K562 (cell line): ENCODE measurements at regions not wholly inside any gene's neighbourhood (a gene's known extent, or its start where the extent isn't known, plus 50 kb on each side); places are given as distances from the start of the nearest gene placed in this dataset.
A peak's percentile ranks its signal among the peaks of the same experiment; 100 is the strongest.

Experiments
- BMI1 ChIP-seq: fragments of 150-350 bp; IDR thresholded peaks from 2 replicates; pipeline ENCODE4 v1.6.1; 2014; ENCODE audit warnings: low read length
- BRD9 ChIP-seq: fragments of 450-650 bp; IDR thresholded peaks from 2 replicates; pipeline ENCODE4 v1.6.1; 2018; ENCODE audit warnings: low read depth; ENCODE audit not compliant: partially characterized antibody
- CEBPG ChIP-seq, 3 experiments: fragments of 200-800 bp in 1 of 3; sonication (Bioruptor generic) in 1 of 3; sonication (generic) in 1 of 3; formaldehyde crosslinking in 1 of 3; IDR thresholded peaks in 2 of 3; conservative IDR thresholded peaks in 1 of 3; 2 replicates each; pipeline versions ENCODE4 v1.6.1 to v1.8.0; 2016 to 2022; ENCODE audit warnings: missing compliant biosample characterization in 2 of 3, missing genetic modification characterization in 2 of 3, mild to moderate bottlenecking in 1 of 3, missing genetic modification reagents in 1 of 3
- CTBP1 ChIP-seq: fragments of 450-650 bp; IDR thresholded peaks from 2 replicates; pipeline ENCODE4 v1.6.1; 2016; ENCODE audit warnings: borderline replicate concordance
- DPF2 ChIP-seq: fragments of 450-650 bp; IDR thresholded peaks from 2 replicates; pipeline ENCODE4 v1.6.1; 2016
- FOSL1 ChIP-seq: fragments of 200-800 bp; sonication (Bioruptor generic); conservative IDR thresholded peaks from 2 replicates; pipeline ENCODE4 v1.6.1; 2016; ENCODE audit warnings: missing genetic modification characterization, missing compliant biosample characterization
- KLF6 ChIP-seq: fragments of 250-450 bp; sonication (Bioruptor Pico); IDR thresholded peaks from 2 replicates; pipeline ENCODE4 v1.4.0; 2020; ENCODE audit warnings: mild to moderate bottlenecking, moderate library complexity, borderline replicate concordance
- MTF1 ChIP-seq: fragments of 250-450 bp; sonication (Bioruptor Pico); IDR thresholded peaks from 2 replicates; pipeline ENCODE4 v1.9.0; 2021; ENCODE audit warnings: moderate library complexity, mild to moderate bottlenecking, inconsistent platforms, borderline replicate concordance
- NBN ChIP-seq: fragments of 450-650 bp; IDR thresholded peaks from 2 replicates; pipeline ENCODE4 v1.6.1; 2016; ENCODE audit warnings: low read depth, mild to moderate bottlenecking
- PHTF2 ChIP-seq: fragments of 250-450 bp; sonication (Bioruptor Pico); IDR thresholded peaks from 2 replicates; pipeline ENCODE4 v1.5.0; 2021; ENCODE audit warnings: mild to moderate bottlenecking
- PREB ChIP-seq: sonication (generic); formaldehyde crosslinking; IDR thresholded peaks from 2 replicates; pipeline ENCODE4 v1.8.1; 2023; ENCODE audit warnings: mild to moderate bottlenecking, missing genetic modification reagents
- SAFB2 ChIP-seq: fragments of 200-400 bp; formaldehyde crosslinking; IDR thresholded peaks from 2 replicates; pipeline ENCODE4 v1.6.1; 2018; ENCODE audit warnings: borderline replicate concordance, low read length, low read depth, moderate library complexity; ENCODE audit not compliant: severe bottlenecking
- ZBTB9 ChIP-seq: fragments of 450-650 bp; formaldehyde crosslinking; IDR thresholded peaks from 2 replicates; pipeline ENCODE4 v1.4.0; 2020; ENCODE audit warnings: mild to moderate bottlenecking, moderate library complexity
- ZNF431 ChIP-seq: sonication (generic); formaldehyde crosslinking; IDR thresholded peaks from 2 replicates; pipeline ENCODE4 v1.8.0; 2022; ENCODE audit warnings: mild to moderate bottlenecking, missing genetic modification reagents
- ZNF436 ChIP-seq: fragments of 250-450, 450-650 bp; sonication (Bioruptor Pico); formaldehyde crosslinking; IDR thresholded peaks from 2 replicates; pipeline ENCODE4 v1.7.0; 2020; ENCODE audit warnings: mild to moderate bottlenecking
- TF ChIP-seq, protein P1 (sequence below): fragments of 450-650 bp; formaldehyde crosslinking; conservative IDR thresholded peaks from 2 replicates; pipeline ENCODE4 v1.4.0; 2022; ENCODE audit warnings: mild to moderate bottlenecking, missing genetic modification characterization
- TF ChIP-seq, protein P2 (sequence below): fragments of 250-450 bp; sonication (Bioruptor Pico); IDR thresholded peaks from 2 replicates; pipeline ENCODE4 v1.9.0; 2021; ENCODE audit warnings: mild to moderate bottlenecking
- TF ChIP-seq, protein P3 (sequence below): fragments of 450-650 bp; conservative IDR thresholded peaks from 2 replicates; pipeline ENCODE4 v1.6.1; 2016; ENCODE audit warnings: missing genetic modification characterization, low read depth, mild to moderate bottlenecking, control low read depth, missing compliant biosample characterization

- TF ChIP-seq, protein P1, sequence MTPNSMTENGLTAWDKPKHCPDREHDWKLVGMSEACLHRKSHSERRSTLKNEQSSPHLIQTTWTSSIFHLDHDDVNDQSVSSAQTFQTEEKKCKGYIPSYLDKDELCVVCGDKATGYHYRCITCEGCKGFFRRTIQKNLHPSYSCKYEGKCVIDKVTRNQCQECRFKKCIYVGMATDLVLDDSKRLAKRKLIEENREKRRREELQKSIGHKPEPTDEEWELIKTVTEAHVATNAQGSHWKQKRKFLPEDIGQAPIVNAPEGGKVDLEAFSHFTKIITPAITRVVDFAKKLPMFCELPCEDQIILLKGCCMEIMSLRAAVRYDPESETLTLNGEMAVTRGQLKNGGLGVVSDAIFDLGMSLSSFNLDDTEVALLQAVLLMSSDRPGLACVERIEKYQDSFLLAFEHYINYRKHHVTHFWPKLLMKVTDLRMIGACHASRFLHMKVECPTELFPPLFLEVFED (CRISPR knock-in tag), result 0 out of 2 replicates have a peak, but pooled peaks have one; percentile 20
- TF ChIP-seq NBN, result peak; percentile 98
- TF ChIP-seq CEBPG (CRISPR knock-in tag; IDR thresholded peaks at IDR 0.05), result no peak
- no peak for TF ChIP-seq CEBPG (tag; conservative IDR thresholded peaks at IDR 0.05 in 1 of 2, IDR thresholded peaks at IDR 0.05 in 1 of 2)
- peak; percentile 82 for TF ChIP-seq BRD9
- TF ChIP-seq MTF1 (CRISPR knock-in tag), result no peak
- peak; percentile 88 for TF ChIP-seq FOSL1
- TF ChIP-seq, protein P2, sequence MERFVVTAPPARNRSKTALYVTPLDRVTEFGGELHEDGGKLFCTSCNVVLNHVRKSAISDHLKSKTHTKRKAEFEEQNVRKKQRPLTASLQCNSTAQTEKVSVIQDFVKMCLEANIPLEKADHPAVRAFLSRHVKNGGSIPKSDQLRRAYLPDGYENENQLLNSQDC (CRISPR knock-in tag), result peak; percentile 73
- TF ChIP-seq, protein P3, sequence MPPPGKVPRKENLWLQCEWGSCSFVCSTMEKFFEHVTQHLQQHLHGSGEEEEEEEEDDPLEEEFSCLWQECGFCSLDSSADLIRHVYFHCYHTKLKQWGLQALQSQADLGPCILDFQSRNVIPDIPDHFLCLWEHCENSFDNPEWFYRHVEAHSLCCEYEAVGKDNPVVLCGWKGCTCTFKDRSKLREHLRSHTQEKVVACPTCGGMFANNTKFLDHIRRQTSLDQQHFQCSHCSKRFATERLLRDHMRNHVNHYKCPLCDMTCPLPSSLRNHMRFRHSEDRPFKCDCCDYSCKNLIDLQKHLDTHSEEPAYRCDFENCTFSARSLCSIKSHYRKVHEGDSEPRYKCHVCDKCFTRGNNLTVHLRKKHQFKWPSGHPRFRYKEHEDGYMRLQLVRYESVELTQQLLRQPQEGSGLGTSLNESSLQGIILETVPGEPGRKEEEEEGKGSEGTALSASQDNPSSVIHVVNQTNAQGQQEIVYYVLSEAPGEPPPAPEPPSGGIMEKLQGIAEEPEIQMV (tag), result peak; percentile 22; the same call in 1 of the 2 replicates
- 0 out of 2 replicates have a peak, but pooled peaks have one; percentile 35 for TF ChIP-seq KLF6 (CRISPR knock-in tag)
- peak; percentile 88 for TF ChIP-seq CTBP1
- TF ChIP-seq ZNF431, result no peak
- no peak for TF ChIP-seq BMI1
- no peak for TF ChIP-seq ZNF436 (CRISPR knock-in tag)
- TF ChIP-seq DPF2, result peak; percentile 100
- no peak for TF ChIP-seq PREB (CRISPR knock-in tag)
- TF ChIP-seq ZBTB9 (CRISPR knock-in tag), result peak; percentile 79
- TF ChIP-seq PHTF2, result peak; percentile 67; the same call in 1 of the 2 replicates
- no peak for TF ChIP-seq SAFB2
These were observed 133.6 kb upstream of the POGK start (continued) for GRCh38 chr1:166705376-166706289.
